Ovary (tissue), 7 donors: ENCODE measurements at regions not wholly inside any gene's neighbourhood (a gene's known extent, or its start where the extent isn't known, plus 50 kb on each side); places are given as distances from the start of the nearest gene placed in this dataset.

Source experiments
- DNase-seq, 5 donors: peaks; one replicate each; pipeline ENCODE4 v3.0.0-alpha.2; 2019 to 2020
- H3K27ac ChIP-seq, 2 donors: fragments of 200-600 bp; one replicate each; pipeline versions ENCODE4 v1.5.1 to v1.8.0; 2019 to 2022
- H3K27me3 ChIP-seq: fragments of 200-600 bp; one replicate; pipeline ENCODE4 v1.8.0; 2022
- H3K36me3 ChIP-seq: fragments of 200-600 bp; sonication (generic); one replicate; pipeline ENCODE4 v1.5.1; 2019
- H3K4me1 ChIP-seq: one replicate; pipeline ENCODE4 v1.8.1; 2013; ENCODE audit warnings: mild to moderate bottlenecking, moderate library complexity; ENCODE audit not compliant: insufficient read depth
- H3K4me3 ChIP-seq: fragments of 200-600 bp; sonication (generic); one replicate; pipeline ENCODE4 v1.5.1; 2017
- H3K9me3 ChIP-seq, 2 donors: fragments of 200-600 bp in 1 of 2; sonication (generic) in 1 of 2; one replicate each; pipeline versions ENCODE4 v1.5.1 to v1.8.1; 2013 to 2019; ENCODE audit warnings: mild to moderate bottlenecking in 1 of 2, moderate library complexity in 1 of 2
- EP300 ChIP-seq: sonication (generic); formaldehyde crosslinking; IDR thresholded peaks from one replicate; pipeline ENCODE4 v1.6.1; 2017; ENCODE audit warnings: antibody characterized with exemption
- POLR2A ChIP-seq: fragments of 450-650 bp; IDR thresholded peaks from one replicate; pipeline ENCODE4 v1.6.1; 2017; ENCODE audit warnings: antibody characterized with exemption, mild to moderate bottlenecking, moderate library complexity
- WGBS, 3 donors: extraction: QIAGEN DNeasy Blood & Tissue Kit in 1 of 3; methylation state at CpG; one replicate each; pipeline versions ENCODE4 v1.1.5 to v1.1.7; 2013 to 2017; 5-methylcytosine and 5-hydroxymethylcytosine counted together
- intact Hi-C, 4 donors: fragments of 100-400 bp; cut with DNase I; formaldehyde crosslinking; loops; one replicate each; pipeline versions ENCODE4 v1.11.0 to v1.15.1; 2022 to 2023
- TF ChIP-seq, protein P1 (sequence below), 3 donors: fragments of 450-650 bp in 2 of 3; fragments of 200-600 bp in 1 of 3; IDR thresholded peaks; one replicate each; pipeline versions ENCODE4 v1.5.1 to v1.8.0; 2016 to 2022; ENCODE audit warnings: antibody characterized with exemption in 3 of 3, mild to moderate bottlenecking in 1 of 3
- donor health status: DM: no; HTN: no; CAD: no; lungs with moderate emphysema.
- donor health status: DM: no; HTN: no; CAD: no.
- donor health status: Bipolar disorder and iron deficiency.
- donor health status: DM: no; HTN: no; CAD: no.
- donor health status: DM: yes; HTN: yes; CAD: no.

- intact Hi-C loops: no loop called here
- no peak for DNase-seq
Measured at GRCh38 chr5:99398976-99399375, 470.2 kb upstream of the CHD1 start.

DNA sequence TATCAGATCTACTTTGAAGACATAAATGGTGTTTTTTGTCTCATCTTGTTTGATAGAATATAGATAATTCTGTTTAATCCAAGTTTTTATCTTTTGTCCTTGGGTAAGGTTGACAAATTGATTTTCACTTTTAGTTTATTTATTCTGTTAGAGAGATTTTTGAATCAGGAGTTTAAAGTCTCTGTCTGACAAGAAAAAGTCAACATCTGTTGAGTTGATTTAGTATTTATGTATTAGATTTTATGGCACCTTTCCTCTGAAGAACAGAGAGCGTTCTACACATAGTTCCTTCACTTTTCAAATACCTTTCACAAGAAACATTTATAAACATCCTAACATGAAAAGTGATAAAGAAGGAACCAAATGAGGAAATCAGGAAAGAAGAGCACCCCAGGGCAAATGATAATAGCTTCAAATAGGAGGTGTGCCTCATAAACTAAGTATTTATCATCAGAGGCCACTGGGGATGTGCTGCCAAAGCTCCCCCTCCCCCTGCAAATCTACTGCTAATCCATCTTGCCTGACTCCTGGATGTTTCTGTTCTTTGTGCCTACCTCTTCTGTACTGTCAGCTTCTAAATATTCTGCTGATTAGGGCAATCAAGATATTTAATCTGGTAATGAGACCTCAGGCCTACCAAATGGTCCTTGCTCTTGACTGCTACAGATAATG, 457.7 kb upstream of the CHD1 start:
- Histone ChIP-seq H3K27ac (no peak overlapping the region), H3K9me3 (no peaks in the 10 kb centered on the region), H3K4me1 (no peaks in the 10 kb centered on the region), H3K36me3 (no peaks in the 10 kb centered on the region), H3K4me3 (no peak overlapping the region), H3K27me3 (no peaks in the 10 kb centered on the region)
- intact Hi-C loops: no loop called here
- TF ChIP-seq, protein P1, sequence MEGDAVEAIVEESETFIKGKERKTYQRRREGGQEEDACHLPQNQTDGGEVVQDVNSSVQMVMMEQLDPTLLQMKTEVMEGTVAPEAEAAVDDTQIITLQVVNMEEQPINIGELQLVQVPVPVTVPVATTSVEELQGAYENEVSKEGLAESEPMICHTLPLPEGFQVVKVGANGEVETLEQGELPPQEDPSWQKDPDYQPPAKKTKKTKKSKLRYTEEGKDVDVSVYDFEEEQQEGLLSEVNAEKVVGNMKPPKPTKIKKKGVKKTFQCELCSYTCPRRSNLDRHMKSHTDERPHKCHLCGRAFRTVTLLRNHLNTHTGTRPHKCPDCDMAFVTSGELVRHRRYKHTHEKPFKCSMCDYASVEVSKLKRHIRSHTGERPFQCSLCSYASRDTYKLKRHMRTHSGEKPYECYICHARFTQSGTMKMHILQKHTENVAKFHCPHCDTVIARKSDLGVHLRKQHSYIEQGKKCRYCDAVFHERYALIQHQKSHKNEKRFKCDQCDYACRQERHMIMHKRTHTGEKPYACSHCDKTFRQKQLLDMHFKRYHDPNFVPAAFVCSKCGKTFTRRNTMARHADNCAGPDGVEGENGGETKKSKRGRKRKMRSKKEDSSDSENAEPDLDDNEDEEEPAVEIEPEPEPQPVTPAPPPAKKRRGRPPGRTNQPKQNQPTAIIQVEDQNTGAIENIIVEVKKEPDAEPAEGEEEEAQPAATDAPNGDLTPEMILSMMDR (IDR thresholded peaks at IDR 0.05): no peak
- TF ChIP-seq EP300 (no peak), POLR2A (no peak)
- 46 to 63% (median 55%) methylated on average over 1 of the region's 1 CpG for WGBS, 3 donors
- DNase-seq: no peak

More at GRCh38 chr5:99398976-99399375, 470.2 kb upstream of the CHD1 start:
- H3K27me3 ChIP-seq: no peaks in the 10 kb centered on the region
- TF ChIP-seq EP300 (no peak), POLR2A (no peak)
- TF ChIP-seq, protein P1 (IDR thresholded peaks at IDR 0.05): no peak
- no peaks in the 10 kb centered on the region for H3K36me3 ChIP-seq
- H3K4me3 ChIP-seq: no peak overlapping the region
- no peaks in the 10 kb centered on the region for H3K9me3 ChIP-seq
- H3K27ac ChIP-seq: no peak overlapping the region
- no peaks in the 10 kb centered on the region for H3K4me1 ChIP-seq

GRCh38 chr5:99379187-99379586, 450.4 kb upstream of the CHD1 start:
- no peak for DNase-seq
- no peak overlapping the region for H3K4me3 ChIP-seq
- WGBS, 3 donors: 72 to 80% (median 72%) methylated on average over 4 of the region's 4 CpGs
- H3K4me1 ChIP-seq: no peaks in the 10 kb centered on the region
- no peaks in the 10 kb centered on the region for H3K36me3 ChIP-seq
- no peak overlapping the region for H3K27ac ChIP-seq
- intact Hi-C loops: no loop called here
- H3K9me3 ChIP-seq: no peaks in the 10 kb centered on the region
- TF ChIP-seq, protein P1 (IDR thresholded peaks at IDR 0.05): no peak
- TF ChIP-seq EP300 (no peak), POLR2A (no peak)
- no peaks in the 10 kb centered on the region for H3K27me3 ChIP-seq

DNA sequence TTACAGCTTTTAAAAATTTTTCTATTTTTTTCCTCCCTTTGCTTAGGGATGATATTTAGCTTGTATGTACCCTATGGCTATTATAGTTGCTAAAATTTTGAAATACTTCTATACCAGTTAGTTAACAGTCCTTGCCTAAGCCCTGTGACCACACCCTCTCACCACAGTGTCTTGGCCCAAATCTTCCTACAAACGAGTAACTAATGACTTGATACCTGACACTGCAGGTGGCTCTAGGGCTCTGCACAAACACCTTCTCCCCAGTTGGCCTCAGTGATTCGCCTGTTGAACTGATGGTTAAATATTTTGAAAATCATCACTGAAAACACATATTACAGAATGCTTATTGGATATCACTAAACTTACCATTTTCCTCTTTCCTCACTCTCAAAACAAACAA, 449.6 kb upstream of the CHD1 start:
- WGBS, 3 donors: 51 to 52% (median 51%) methylated on average over 2 of the region's 2 CpGs
- Histone ChIP-seq H3K36me3 (no peaks in the 10 kb centered on the region), H3K9me3 (no peaks in the 10 kb centered on the region), H3K4me3 (no peak overlapping the region), H3K27me3 (no peaks in the 10 kb centered on the region), H3K27ac (no peak overlapping the region), H3K4me1 (no peaks in the 10 kb centered on the region)
- TF ChIP-seq, protein P1 (IDR thresholded peaks at IDR 0.05): no peak
- TF ChIP-seq EP300 (no peak), POLR2A (no peak)
- DNase-seq: no peak
- intact Hi-C loops: no loop called here
